GM23248 (cell line): ENCODE measurements at regions not wholly inside any gene's neighbourhood (a gene's known extent, or its start where the extent isn't known, plus 50 kb on each side); places are given as distances from the start of the nearest gene placed in this dataset.

Source experiments
- EZH2 ChIP-seq: fragments of 200-600 bp; sonication (generic); IDR thresholded peaks from 2 replicates; pipeline ENCODE4 v1.6.1; 2018; ENCODE audit warnings: antibody characterized with exemption, mild to moderate bottlenecking; ENCODE audit not compliant: insufficient read depth, poor library complexity, severe bottlenecking
- EZH2phosphoT487 ChIP-seq: fragments of 200-600 bp; sonication (generic); IDR thresholded peaks from 2 replicates; pipeline ENCODE4 v1.6.1; 2018; ENCODE audit warnings: antibody characterized with exemption, moderate library complexity, mild to moderate bottlenecking, low read depth; ENCODE audit not compliant: insufficient read depth

DNA sequence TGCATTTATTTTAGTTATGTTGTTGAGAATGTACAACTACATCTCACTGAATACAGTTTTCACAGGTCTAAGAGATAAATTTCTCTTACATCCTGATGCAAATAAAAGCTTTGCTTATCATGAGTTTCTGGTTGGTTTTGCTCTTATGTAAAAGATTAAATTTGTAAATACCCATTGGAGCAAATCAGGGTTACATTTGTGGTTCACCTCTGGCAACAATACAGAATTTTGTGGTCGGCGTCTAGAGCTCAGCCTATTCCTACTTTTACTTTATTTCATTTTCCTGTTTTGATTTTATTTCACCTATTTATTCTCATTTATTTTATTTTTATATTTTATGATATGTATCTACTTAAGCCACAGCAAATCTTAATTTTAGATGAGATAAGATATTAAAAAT is 271.9 kb upstream of the MARCKS start:
- TF ChIP-seq EZH2 (no peak), EZH2phosphoT487 (no peak)
